M059J (cell line): ENCODE measurements at regions not wholly inside any gene's neighbourhood (a gene's known extent, or its start where the extent isn't known, plus 50 kb on each side); places are given as distances from the start of the nearest gene placed in this dataset.
"Not testable (repeated sequence)": the region's sequence is repeated elsewhere in the genome, so short reads cannot be mapped to it uniquely, and the experiment has no call there.

Source experiments
- DNase-seq: peaks from one replicate; pipeline ENCODE4 v3.0.0-alpha.2; 2012; ENCODE audit warnings: low read depth

DNA sequence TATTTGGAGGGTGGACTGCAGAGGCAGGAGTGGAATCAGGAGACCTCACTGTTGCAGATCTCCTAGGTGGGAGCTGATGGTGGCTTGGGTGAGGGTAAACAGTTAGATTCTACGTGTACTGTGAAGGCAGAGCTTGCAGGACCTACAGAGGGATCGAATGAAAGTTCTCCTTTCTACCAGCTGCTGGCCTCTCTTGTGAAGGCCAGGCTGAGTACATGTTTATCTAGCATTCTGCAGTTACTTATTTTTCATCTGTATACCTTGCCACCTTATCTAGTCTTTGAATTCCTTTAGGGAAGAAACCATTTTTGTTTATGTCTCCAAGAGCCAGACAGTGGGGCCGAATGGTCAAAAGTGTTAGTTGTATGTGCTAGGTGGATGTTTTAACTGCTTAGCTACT, 57.6 kb downstream of the PTTG1 start:
- no peak for DNase-seq

DNA sequence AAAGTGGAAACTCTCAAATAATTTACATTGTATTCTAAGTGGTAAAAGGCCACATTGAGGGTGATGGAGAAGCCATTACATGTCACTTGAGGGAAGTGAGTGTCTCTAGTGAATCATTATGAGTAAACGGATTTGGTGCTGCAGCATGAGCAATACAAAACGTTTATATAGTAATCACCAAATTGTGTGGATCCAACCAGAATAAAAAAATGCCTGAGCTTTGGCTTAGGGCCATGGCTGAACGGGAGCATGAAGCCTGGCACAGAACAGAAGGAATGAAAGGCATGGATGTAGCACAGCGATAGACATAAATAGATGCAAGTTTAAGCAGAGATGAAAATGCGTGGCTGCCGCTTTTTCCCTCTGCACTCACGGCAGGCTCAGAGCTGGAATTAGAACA, 58.3 kb downstream of the PTTG1 start:
- DNase-seq: peak; percentile 87

DNA sequence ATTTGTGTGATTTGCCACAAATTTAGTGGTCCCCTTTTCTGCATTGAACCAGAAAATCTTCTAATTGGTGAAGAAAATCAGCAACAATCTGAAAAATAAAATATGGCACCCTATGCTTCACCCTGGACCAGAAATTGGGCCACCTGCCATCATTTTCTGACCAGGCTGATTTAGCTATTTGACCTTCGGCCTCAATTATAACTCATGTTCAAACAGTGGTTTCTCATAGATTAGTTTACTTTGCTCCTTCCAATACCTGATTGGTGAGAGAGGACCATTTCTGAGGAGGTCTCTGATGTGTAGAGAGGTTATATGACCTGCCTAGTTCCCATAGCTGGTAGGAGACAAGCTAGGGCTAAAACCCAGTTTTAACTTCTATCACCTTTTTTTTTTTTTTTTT, 59.0 kb downstream of the PTTG1 start:
- peak; percentile 43 for DNase-seq

DNA sequence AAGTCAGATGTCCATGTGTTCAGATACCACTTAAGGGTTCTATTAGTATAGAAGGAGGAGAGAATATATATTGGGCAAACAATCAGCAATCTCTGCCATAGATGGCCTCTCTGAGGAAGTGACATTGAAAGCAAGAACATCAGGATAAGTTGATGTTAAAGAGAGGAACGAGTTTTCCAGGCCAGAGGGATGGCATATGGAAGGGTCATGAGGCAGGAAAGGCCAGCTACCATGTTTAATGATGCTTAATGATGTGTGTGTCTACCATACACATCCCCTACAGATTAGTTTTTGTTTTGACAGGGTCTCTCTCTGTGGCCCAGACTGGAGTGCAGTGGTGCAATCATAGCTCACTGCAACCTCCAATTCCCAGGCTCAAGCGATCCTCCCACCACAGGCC, 63.0 kb downstream of the PTTG1 start:
- DNase-seq: no peak

DNA sequence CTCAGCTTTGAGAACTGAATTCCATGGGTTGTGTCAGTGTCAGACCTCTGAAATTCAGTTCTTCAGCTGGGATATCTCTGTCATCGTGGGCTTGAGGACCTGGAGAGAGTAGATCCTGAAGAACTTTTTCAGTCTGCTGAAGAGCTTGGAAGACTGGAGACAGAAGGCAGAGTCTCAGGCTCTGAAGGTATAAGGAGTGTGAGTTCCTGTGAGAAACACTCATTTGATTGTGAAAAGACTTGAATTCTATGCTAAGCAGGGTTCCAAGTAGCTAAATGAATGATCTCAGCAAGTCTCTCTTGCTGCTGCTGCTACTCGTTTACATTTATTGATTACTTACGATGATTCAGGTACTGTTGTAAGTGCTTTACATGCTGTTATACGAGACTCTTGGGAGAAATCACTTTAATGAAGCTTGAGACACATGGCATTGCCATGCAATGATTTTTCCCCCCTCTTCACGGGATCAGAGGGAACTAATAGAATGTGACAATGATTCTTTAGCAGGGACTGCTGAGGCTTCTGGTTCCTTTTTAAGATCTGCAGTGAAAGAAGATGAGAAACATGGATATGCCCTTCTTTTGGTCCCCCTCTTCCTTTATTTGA, 63.8 kb downstream of the PTTG1 start:
- no peak for DNase-seq

DNA sequence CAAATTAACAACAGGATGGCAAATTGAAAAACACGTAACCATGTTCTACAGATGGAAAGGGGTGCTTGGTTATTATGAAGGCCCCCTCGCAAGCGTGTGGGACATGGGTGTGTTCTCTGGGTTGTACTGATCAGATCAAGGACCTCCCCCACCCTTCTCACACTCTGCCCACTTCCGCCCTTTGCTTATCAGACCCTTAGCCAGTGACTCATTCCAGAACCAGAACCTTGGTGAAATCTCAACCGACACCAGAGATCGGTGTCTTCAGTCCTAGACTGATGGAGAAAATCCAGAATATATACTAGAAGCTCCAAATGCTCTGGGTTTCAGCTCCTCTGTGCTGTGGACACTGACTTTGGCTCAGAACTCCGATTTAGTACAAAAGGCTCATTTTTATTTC, 64.9 kb downstream of the PTTG1 start:
- DNase-seq: no peak

DNA sequence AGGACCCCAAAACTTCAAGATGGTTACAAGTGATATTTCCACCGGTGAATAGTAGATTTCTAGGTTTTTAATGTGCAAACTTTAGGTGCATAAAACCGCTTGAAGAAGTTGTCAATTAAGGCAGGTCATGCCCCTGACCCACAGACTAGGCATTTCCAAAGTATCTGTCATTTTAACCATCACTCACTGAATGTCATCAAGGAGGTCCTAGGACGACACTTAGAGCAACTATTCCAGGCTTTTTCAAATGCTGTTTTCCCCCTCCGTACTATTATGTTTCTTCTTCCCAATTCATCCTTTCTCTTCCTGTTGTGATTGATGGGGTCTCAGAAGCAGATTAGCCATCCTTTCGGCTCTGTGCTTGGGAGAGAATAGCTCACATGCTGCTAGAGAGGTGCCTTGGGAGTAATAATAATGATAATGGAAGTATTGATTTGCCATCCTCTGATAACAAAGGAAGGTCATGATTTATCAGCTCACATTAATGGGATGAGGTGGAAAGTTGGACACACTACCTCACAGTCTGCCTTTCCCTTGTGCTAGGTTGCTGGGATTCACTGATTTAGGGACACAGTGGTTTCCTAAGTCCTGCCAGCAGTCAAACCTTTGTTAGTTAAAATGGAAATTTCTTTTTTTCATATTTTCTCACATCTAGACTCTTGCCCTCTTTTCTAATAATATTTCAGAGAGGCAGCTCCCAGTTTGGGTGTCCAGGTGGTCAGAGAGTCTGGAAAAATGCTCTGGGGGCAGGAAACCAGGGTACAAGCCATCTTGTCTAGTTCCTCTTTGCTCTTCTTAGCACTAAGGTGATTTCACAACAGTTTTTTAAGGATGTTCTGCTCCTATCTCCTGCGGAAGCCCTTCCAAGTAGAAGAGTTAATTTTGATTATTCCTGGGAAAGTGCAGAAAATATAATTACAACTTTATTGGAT, 67.0 kb downstream of the PTTG1 start:
- no peak for DNase-seq

DNA sequence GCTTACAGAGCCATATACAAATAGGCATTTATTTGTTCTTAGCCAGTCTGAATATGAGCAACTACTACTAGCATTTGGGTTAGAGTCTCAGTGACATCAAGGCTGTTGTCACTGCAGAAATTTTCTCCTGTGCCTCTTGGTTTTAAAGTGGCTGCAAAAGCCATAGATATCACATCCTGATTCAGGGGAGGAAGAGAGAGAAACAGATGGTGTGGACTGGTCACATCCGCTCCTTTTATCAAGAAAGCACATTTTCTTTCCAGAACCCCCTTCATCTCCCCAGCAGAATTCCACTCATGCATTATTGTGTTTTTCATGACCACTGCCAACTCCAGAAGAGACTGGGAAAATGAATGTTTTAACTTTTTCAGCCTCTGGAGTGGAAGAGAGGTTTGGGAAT, 69.8 kb downstream of the PTTG1 start:
- DNase-seq: no peak

DNA sequence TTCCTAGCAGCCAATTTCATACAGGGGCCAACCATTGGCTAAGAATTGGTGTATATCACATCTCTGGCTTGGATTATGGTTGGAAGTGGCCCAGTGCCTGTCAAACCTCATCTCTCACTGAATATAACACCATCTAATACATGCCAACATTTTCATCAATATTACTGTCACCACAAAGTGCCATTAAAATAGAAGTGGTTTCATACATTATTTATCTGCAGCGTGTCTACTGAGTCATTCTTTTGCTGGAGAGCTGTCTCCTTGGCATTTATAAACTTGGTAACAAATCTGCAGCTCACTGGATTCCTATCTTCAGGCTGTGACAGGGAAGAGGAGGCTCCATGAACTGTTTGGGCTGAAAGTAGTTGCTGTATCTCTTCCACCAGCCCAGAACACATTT, 70.9 kb downstream of the PTTG1 start:
- DNase-seq: peak; percentile 79

DNA sequence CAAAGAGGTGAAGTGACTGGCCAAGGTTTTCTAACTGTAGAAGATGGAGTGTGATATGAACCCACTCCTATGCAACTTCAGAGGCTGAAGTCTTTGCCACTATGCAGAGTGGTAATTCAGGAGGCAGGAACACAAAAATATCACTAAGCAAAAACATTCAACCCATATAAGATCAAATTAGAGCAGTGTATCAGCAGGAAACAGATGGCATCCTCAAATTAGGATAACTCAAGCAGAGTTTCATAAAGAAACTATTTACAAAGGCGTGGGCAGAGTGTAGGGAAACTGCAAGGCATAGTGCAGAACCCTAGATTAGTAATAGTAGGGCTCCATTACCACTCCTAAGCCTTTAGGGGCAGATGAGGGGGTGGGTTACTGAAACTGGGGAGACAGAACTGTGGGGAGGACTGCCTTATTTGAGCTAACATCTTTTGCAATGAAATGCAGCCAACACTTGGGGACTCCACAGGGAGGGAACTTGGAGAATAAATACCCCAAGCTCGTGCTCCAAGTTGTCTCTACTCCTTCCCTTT, 72.2 kb downstream of the PTTG1 start:
- DNase-seq: no peak

DNA sequence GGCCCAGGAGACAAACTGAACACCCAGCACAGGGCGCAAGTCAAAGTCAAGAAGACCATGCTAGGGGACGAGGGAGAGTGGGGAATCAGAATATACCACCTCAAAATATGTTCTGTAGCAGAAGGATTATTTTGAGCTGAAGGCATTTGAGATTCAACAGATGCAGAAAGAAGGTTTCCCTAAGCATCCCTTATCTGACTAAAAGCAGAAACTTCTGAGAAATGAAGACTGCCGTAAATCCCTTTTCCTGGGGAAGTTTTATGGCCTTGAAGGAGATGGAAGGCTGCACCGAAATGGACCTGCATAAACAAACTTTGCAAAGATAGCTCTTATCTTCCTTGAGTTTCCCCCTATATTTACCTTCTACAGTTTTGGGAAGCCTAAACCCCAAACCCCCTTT, 72.8 kb downstream of the PTTG1 start:
- DNase-seq: no peak

DNA sequence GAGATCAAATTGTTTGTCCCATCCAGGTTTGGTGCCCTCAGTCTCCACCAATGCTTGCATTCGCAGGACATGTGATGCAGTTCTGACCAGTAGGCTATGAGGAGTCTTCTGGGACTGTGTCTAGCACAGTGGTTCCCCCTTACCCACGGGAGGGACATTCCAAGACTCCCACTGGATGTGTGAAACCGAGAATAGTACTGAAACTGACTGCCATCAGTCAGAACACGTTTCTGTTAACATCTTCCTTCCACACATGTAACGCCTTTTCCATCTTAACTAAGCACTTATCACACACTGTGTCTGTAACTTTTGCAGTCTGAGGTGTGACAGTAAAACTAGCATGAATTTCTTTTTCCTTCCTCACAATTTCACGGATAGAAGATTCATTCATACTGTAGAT, 74.7 kb downstream of the PTTG1 start:
- no peak for DNase-seq

DNA sequence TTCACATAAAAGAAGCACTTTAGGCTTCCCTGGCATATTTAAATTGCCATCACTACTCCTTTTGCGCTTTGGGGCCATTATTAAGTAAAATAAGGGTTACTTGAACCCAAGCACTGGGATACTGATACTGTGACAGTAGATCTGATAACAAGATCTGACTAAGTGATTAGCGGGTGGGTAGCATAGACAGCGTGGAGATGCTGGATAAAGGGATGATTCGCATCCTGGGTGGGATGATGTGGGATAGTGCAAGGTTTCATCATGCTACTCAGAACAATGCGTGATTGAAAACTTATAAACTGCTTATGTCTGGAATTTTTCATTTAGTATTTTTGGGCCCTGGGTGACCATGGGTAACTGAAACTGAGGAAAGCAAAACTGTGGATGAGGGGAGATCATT, 75.1 kb downstream of the PTTG1 start:
- peak; percentile 48 for DNase-seq

DNA sequence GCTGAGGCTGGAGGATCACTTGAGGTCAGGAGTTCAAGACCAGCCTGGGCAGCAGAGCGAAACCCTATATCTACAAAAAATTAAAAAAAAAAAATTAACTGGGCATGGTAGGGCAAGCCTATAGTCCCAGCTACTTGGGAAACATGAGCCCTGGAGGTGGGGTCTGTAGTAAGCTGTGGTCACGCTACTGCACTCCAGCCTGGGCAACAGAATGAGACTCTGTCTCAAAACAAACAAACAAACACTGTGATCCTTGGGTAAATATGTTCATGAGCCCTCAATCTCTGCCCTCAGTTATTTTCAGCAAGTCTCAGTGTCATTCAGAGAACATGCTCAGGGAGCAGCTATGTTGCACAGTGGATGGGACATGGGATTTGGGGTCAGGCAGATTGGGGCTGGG, 76.2 kb downstream of the PTTG1 start:
- no peak for DNase-seq

DNA sequence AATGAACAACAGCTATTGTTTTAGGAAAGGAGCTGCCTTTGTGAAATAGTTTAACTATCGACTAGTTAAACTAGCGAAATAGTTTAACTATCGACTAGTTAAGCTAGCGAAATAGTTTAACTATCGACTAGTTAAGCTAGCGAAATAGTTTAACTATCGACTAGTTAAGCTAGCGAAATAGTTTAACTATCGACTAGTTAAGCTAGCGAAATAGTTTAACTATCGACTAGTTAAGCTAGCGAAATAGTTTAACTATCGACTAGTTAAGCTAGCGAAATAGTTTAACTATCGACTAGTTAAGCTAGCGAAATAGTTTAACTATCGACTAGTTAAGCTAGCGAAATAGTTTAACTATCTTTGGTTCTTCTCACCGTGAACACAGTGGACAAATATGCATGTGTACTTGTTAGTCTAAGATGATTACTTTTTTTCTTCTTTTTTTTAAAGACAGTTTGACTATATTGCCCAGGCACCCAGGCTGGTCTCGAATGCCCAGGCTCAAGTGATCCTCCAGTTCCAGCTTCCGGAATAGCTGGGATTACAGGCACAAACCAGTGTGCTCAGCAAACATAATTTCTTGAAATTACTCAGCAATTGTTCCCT, 76.9 kb downstream of the PTTG1 start:
- not testable (repeated sequence) for DNase-seq

DNA sequence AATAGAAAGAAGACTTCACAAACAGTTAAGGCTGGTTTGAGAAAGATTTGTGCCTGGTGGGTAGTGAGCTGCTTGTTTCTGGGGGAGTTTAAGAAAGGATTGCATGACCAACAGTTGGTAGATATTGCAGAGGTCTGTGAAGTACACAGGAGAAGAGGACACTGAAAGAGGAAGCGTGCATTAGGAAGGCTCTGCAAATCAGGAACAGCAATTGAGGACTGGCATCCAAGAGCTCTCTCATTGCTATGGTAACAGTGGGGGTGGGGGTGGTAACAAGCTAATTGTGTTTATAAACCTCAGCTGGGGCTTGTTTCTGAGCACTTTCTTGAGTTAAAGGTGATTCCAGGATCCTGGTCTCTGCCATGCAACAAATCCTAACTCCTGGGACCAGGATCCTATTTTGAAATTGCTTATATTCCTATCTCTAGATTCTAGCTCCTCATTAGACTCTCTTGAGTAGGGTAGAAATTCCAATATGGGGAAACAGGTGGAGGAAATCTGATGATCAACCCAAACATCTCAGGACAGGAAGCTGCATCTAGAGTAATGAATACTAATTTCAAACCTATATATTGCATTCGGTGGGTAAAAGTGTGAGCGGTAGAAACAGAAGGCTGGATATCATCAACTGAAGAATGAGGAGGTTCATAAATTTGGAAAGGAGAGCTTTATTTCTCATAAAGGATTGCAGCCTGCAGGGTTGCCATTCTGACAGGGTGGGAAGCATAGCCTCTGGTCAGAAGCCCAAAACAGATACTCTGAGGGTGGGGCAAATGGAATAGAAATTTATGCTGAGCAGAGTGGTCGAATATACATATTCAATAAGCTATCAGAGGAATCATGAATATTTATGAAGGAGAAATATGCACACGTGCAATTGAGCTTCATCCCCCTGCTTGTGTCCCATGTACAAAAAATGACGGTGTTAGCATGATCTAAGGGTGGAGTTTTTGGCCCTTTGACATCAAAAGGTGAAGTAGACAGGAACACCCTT, 79.4 kb downstream of the PTTG1 start:
- DNase-seq: no peak

DNA sequence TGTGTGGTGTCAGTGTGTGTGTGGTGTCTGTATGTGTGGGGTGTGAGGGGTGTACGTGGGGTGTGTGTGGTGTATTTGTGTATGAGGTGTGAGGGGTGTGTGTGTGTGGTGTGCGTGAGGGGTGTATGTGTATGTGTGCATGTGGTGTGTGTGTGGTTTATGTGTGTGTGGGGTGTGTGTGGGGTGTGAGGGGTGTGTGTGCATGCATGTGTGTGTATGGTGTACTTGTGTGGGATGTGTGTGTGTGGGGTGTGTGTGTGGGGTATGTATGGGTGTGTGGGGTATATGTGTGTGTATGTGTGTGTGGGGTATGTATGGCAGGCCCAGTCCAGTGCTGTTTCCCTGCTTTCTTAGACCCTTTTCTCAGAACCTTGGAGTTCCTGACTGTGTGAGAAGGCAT, 83.3 kb downstream of the PTTG1 start:
- no peak for DNase-seq

DNA sequence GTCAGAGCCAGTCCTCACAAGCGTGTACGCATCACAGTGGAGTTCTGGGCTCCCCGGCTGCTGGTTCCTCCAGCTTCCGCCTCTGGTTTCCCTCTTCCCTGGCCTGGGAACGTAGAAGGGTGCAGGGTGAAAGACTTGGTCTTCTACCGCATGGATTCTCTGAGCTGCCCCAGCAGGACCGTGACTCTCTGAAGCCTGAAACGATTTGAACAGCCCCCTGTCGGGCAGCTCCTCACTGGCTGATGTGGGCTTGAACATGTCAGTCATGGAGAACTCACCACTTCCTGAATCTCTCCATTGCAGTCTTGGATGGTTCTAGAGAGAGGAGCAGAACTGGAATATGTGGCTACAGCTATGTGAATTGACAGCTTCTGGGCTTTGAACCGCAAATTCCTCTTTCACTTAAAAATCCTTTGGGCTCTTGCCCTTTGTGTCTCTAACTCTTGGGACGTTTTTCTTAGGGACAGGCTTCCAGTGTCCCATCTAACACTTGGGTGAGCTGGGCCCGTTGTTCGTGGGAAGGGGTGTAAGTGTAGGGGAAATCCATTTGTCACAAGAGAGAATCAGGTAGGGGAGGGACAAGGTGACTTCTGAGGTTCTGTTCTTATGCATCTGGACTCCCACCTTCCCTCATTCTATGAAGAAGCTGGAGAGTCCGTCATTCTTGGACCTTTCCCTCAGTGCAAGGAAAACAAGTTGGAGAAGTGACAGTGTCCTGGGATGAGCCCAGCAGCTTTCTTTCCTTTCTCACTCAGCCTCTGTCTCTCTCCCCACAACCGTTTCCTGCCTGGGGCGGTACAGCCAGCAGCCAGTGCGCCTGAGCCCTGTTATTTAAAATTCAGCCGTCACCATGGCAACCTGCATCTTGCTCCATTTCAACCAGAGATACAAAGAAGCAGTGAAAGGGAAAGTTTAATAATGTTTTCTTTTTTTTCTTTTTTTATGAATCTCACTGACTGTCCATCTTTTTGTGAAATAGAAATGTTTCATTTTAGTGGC, 84.7 kb downstream of the PTTG1 start:
- DNase-seq: peak; percentile 92

DNA sequence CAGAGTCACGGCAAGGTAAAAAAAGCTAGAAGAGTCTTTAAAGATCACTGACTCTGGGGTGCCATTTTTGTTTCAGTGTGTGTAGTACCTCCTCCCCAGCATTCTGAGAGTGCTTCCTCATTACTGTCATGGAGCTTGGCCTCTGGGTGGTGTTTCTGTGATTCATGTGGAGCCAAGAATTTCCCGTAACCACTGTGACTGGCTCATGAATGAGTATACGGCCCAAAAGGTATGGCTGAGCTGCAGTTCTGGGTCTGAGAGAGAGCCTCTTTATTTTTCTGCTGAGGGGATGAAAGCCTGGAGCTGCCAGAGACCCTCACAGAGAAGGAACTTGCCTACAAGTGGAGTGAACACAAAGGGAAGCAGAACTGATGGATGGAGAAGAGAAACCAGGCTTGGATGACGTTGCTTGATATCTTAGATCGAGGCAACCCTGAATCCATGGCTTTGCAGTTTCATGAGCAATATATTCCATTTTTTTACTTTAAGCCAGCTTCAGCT, 85.6 kb downstream of the PTTG1 start:
- DNase-seq: peak; percentile 91

DNA sequence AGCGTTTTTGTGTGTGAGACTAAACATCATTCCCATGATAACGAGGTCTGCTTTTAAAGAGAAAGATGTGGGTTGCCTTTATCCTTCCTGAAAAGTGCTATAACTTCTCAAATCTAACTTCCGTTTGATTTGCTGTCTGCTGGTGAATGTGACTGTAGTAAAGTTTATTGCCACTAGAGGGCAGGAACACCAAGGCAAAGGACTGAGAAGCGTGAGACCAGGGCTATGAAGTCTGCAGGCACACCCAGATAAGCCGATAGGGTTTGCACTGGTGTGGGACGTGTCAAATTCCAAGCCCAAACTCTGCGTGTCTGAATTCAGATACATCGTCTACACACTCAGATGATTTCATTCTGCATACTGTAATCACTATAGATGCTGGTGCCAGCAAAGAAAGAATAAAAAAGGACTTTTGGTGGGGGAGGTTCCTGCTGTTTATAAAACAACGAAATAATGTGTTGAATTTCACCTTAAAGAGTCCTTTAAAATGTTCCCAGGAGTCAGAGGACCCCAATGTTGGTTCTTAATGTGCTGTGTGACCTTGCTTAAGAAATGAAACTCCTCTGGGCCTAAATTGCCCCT, 87.2 kb downstream of the PTTG1 start:
- DNase-seq: peak; percentile 78
